DOHH2 (cell line): ENCODE measurements at regions not wholly inside any gene's neighbourhood (a gene's known extent, or its start where the extent isn't known, plus 50 kb on each side); places are given as distances from the start of the nearest gene placed in this dataset.

Experiments used
- H3F3A ChIP-seq: fragments of 200-600 bp; sonication (generic), shearing (Covaris generic); 2 replicates; pipeline ENCODE4 v1.6.0; 2016; ENCODE audit warnings: antibody characterized with exemption, mild to moderate bottlenecking; ENCODE audit not compliant: control insufficient read depth, insufficient read depth
- H3K27ac ChIP-seq: fragments of 200-600 bp; sonication (generic); 2 replicates; pipeline ENCODE4 v1.5.1; 2014; ENCODE audit warnings: low read depth, mild to moderate bottlenecking, low read length, moderate library complexity
- H3K27me3 ChIP-seq: fragments of 200-600 bp; sonication (generic); 2 replicates; pipeline ENCODE4 v1.6.1; 2014; ENCODE audit warnings: mild to moderate bottlenecking, low read length, mixed read lengths; ENCODE audit not compliant: control insufficient read depth
- H3K36me3 ChIP-seq: fragments of 200-600 bp; sonication (generic); 2 replicates; pipeline ENCODE4 v1.6.1; 2014; ENCODE audit warnings: mild to moderate bottlenecking, low read length, moderate library complexity, mixed read lengths; ENCODE audit not compliant: control insufficient read depth
- H3K4me1 ChIP-seq: fragments of 200-600 bp; sonication (generic); 2 replicates; pipeline ENCODE4 v1.6.1; 2014; ENCODE audit warnings: mild to moderate bottlenecking, low read length, mixed read lengths; ENCODE audit not compliant: control insufficient read depth
- H3K4me2 ChIP-seq: fragments of 200-600 bp; sonication (generic); 2 replicates; pipeline ENCODE4 v1.6.0; 2014; ENCODE audit warnings: mild to moderate bottlenecking, low read length, moderate library complexity
- H3K4me3 ChIP-seq: fragments of 200-600 bp; sonication (generic); 2 replicates; pipeline ENCODE4 v1.5.1; 2014; ENCODE audit warnings: mild to moderate bottlenecking, low read length, mixed read lengths
- H3K79me2 ChIP-seq: fragments of 200-600 bp; sonication (generic); 2 replicates; pipeline ENCODE4 v1.6.1; 2014; ENCODE audit warnings: mild to moderate bottlenecking, low read length, mixed read lengths; ENCODE audit not compliant: control insufficient read depth
- H3K9me2 ChIP-seq: fragments of 200-600 bp; sonication (generic); replicated peaks from 2 replicates; pipeline ENCODE4 v1.6.1; 2014; ENCODE audit warnings: mild to moderate bottlenecking, low read length, mixed read lengths; ENCODE audit not compliant: control insufficient read depth
- H3K9me3 ChIP-seq: fragments of 200-600 bp; sonication (generic); 2 replicates; pipeline ENCODE4 v1.6.1; 2014; ENCODE audit warnings: antibody characterized with exemption, low read length, mixed read lengths; ENCODE audit not compliant: control insufficient read depth, insufficient read depth
- H4K20me1 ChIP-seq: fragments of 200-600 bp; sonication (generic); 2 replicates; pipeline ENCODE4 v1.6.0; 2014; ENCODE audit warnings: low read depth, mild to moderate bottlenecking, antibody characterized with exemption, low read length, moderate library complexity; ENCODE audit not compliant: control insufficient read depth, insufficient read depth
- EZH2phosphoT487 ChIP-seq: fragments of 200-600 bp; sonication (generic); IDR thresholded peaks from 2 replicates; pipeline ENCODE4 v1.6.1; 2017; ENCODE audit warnings: borderline replicate concordance, mild to moderate bottlenecking, antibody characterized with exemption, low read length, moderate library complexity, mixed read lengths
- TF ChIP-seq, protein P1 (sequence below): fragments of 200-600 bp; sonication (generic); IDR thresholded peaks from one replicate; pipeline ENCODE4 v1.5.1; 2014; ENCODE audit warnings: antibody characterized with exemption, mild to moderate bottlenecking, low read depth, low read length; ENCODE audit not compliant: poor library complexity, severe bottlenecking

- TF ChIP-seq, protein P1, sequence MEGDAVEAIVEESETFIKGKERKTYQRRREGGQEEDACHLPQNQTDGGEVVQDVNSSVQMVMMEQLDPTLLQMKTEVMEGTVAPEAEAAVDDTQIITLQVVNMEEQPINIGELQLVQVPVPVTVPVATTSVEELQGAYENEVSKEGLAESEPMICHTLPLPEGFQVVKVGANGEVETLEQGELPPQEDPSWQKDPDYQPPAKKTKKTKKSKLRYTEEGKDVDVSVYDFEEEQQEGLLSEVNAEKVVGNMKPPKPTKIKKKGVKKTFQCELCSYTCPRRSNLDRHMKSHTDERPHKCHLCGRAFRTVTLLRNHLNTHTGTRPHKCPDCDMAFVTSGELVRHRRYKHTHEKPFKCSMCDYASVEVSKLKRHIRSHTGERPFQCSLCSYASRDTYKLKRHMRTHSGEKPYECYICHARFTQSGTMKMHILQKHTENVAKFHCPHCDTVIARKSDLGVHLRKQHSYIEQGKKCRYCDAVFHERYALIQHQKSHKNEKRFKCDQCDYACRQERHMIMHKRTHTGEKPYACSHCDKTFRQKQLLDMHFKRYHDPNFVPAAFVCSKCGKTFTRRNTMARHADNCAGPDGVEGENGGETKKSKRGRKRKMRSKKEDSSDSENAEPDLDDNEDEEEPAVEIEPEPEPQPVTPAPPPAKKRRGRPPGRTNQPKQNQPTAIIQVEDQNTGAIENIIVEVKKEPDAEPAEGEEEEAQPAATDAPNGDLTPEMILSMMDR: no peak
- TF ChIP-seq EZH2phosphoT487: no peak
- Histone ChIP-seq H3K4me1 (no peaks in the 10 kb centered on the region), H3K36me3 (no peaks in the 10 kb centered on the region), H3K27me3 (no peaks in the 10 kb centered on the region), H3K27ac (no peak overlapping the region), H3K4me2 (no peak overlapping the region), H3F3A (no peaks in the 10 kb centered on the region), H4K20me1 (no peaks in the 10 kb centered on the region), H3K9me3 (no peaks in the 10 kb centered on the region), H3K4me3 (no peak overlapping the region), H3K79me2 (no peaks in the 10 kb centered on the region), H3K9me2 (no peaks in the 10 kb centered on the region)
These were observed 126.6 kb upstream of the ARHGAP20 start for GRCh38 chr11:110838808-110839207.

- no peaks in the 10 kb centered on the region for H3F3A ChIP-seq
- H3K27me3 ChIP-seq: no peaks in the 10 kb centered on the region
- H3K9me3 ChIP-seq: no peaks in the 10 kb centered on the region
- no peaks in the 10 kb centered on the region for H4K20me1 ChIP-seq
- no peaks in the 10 kb centered on the region for H3K4me1 ChIP-seq
- no peaks in the 10 kb centered on the region for H3K36me3 ChIP-seq
- TF ChIP-seq, protein P1: no peak
- no peak for TF ChIP-seq EZH2phosphoT487
- H3K4me3 ChIP-seq: no peak overlapping the region
- no peak overlapping the region for H3K4me2 ChIP-seq
- no peak overlapping the region for H3K27ac ChIP-seq
- no peaks in the 10 kb centered on the region for H3K79me2 ChIP-seq
- H3K9me2 ChIP-seq: no peaks in the 10 kb centered on the region
These were observed 125.4 kb upstream of the ARHGAP20 start for GRCh38 chr11:110837603-110838002.

GRCh38 chr11:110835106-110835505 lies 122.9 kb upstream of the ARHGAP20 start:
- Histone ChIP-seq H3K4me1 (no peaks in the 10 kb centered on the region), H3K4me3 (no peak overlapping the region), H4K20me1 (no peaks in the 10 kb centered on the region), H3K36me3 (no peaks in the 10 kb centered on the region), H3K27me3 (no peaks in the 10 kb centered on the region), H3F3A (no peaks in the 10 kb centered on the region), H3K9me2 (no peaks in the 10 kb centered on the region), H3K27ac (no peak overlapping the region), H3K79me2 (no peaks in the 10 kb centered on the region), H3K9me3 (no peaks in the 10 kb centered on the region), H3K4me2 (no peak overlapping the region)
- TF ChIP-seq, protein P1: no peak
- TF ChIP-seq EZH2phosphoT487: no peak
